Heart left ventricle (tissue), 16 donors: ENCODE measurements at regions not wholly inside any gene's neighbourhood (a gene's known extent, or its start where the extent isn't known, plus 50 kb on each side); places are given as distances from the start of the nearest gene placed in this dataset.

Experiments
- ATAC-seq, 4 donors: fragments of 200-7000 bp; cut with Tn5 transposase; one replicate each; pipeline ENCODE4 v1.9.1; 2020 to 2022; ENCODE audit warnings: moderate library complexity in 4 of 4, mild to moderate bottlenecking in 3 of 4, moderate number of reproducible peaks in 1 of 4
- DNase-seq, 5 donors: peaks; one replicate each; pipeline ENCODE4 v3.0.0-alpha.2; 2020
- H3K27ac ChIP-seq, 12 donors: fragments of 200-600 bp; sonication (generic) in 4 of 12; one replicate each; pipeline versions ENCODE4 v1.5.0 to v1.8.0; 2016 to 2022; ENCODE audit warnings: mild to moderate bottlenecking in 2 of 12
- H3K27me3 ChIP-seq, 9 donors: fragments of 200-600 bp; sonication (generic) in 2 of 9; one replicate each; pipeline versions ENCODE4 v1.5.1 to v1.8.0; 2016 to 2022; ENCODE audit warnings: mild to moderate bottlenecking in 3 of 9
- H3K36me3 ChIP-seq, 9 donors: fragments of 200-600 bp; sonication (generic) in 2 of 9; one replicate each; pipeline versions ENCODE4 v1.5.0 to v1.8.0; 2018 to 2022; ENCODE audit warnings: mild to moderate bottlenecking in 2 of 9
- H3K4me1 ChIP-seq, 12 donors: fragments of 200-600 bp; sonication (generic) in 4 of 12; one replicate each; pipeline versions ENCODE4 v1.5.0 to v1.8.0; 2016 to 2022; ENCODE audit warnings: mild to moderate bottlenecking in 3 of 12
- H3K4me3 ChIP-seq, 12 donors: fragments of 200-600 bp; sonication (generic) in 4 of 12; one replicate each; pipeline versions ENCODE4 v1.5.0 to v1.8.0; 2017 to 2022; ENCODE audit warnings: mild to moderate bottlenecking in 9 of 12, moderate library complexity in 4 of 12
- H3K9me3 ChIP-seq, 12 donors: fragments of 200-600 bp; sonication (generic) in 4 of 12; one replicate each; pipeline versions ENCODE4 v1.5.0 to v1.8.0; 2016 to 2022; ENCODE audit warnings: mild to moderate bottlenecking in 1 of 12
- CTCF ChIP-seq, 12 donors: fragments of 200-600 bp; sonication (generic) in 4 of 12; IDR thresholded peaks; one replicate each; pipeline versions ENCODE4 v1.5.0 to v1.8.0; 2018 to 2022; ENCODE audit warnings: antibody characterized with exemption in 12 of 12, mild to moderate bottlenecking in 5 of 12
- POLR2A ChIP-seq, 2 donors: fragments of 450-650 bp; IDR thresholded peaks; one replicate each; pipeline ENCODE4 v1.6.1; 2017; ENCODE audit warnings: antibody characterized with exemption in 2 of 2, mild to moderate bottlenecking in 2 of 2, moderate library complexity in 2 of 2
- WGBS, 4 donors: extraction: QIAGEN DNeasy Blood & Tissue Kit in 2 of 4; methylation state at CpG; one replicate each; pipeline versions ENCODE4 v1.1.5 to v1.1.7; 2013 to 2018; 5-methylcytosine and 5-hydroxymethylcytosine counted together
- intact Hi-C, 10 donors: fragments of 100-400 bp; cut with DNase I; formaldehyde crosslinking; loops; one replicate each; pipeline versions ENCODE4 v1.11.1 to v1.14.2; 2022
- donor health status: ischemic (EF 13 %, LVEDD 7.1; RV severe dilation, severe dysfunction).
- donor health status: healthy with polysubstance abuse.
- donor health status: DM: no; HTN: yes; CAD: no.
- donor health status: DM: no; HTN: no; CAD: no.
- donor health status: ischemic (EF 25% LVEDD 6.9; RV normal size, moderate dysfunction).
- donor health status: ischemic (EF 25% LVEDD 5.7; RV mildly dilated, moderate dysfunction).
- donor health status: healthy.
- donor health status: DM: yes; HTN: yes; CAD: no.
- donor health status: ischemic (EF 35%, LVEDD 5.7; RV mildly dilated, moderate dysfunction).
- donor health status: nonischemic (EF 11% LVEDD 7.7; RV severe dilation, severe dysfunction).
- donor health status: DM: yes; HTN: yes; CAD: no.
- donor health status: PGD.
- donor health status: ischemic (EF 29% LVEDD 5.4; RV normal size, mild dysfunction).
- donor health status: nonischemic (EF 23%, LVEDD 6.1; RV moderate dilation, normal function).

- no peaks in the 10 kb centered on the region for H3K27me3 ChIP-seq
These were observed 151.4 kb upstream of the EEA1 start for GRCh38 chr12:93080452-93080851.

GRCh38 chr12:93080994-93081809 is 152.1 kb upstream of the EEA1 start:
- H3K4me3 ChIP-seq = no peak overlapping the region
- peaks cover 0 to 6% (median 0%) of the 10 kb centered on the region in 12 donors for H3K4me1 ChIP-seq
- no peaks in the 10 kb centered on the region for H3K27me3 ChIP-seq
- no peaks in the 10 kb centered on the region for H3K36me3 ChIP-seq
- H3K27ac ChIP-seq = no peak overlapping the region
- intact Hi-C loops = no loop called here
- H3K9me3 ChIP-seq = peaks cover 0 to 8% (median 0%) of the 10 kb centered on the region in 12 donors
- WGBS, 4 donors = 80 to 85% (median 82%) methylated on average over 10 of the region's 10 CpGs
- no peak for ATAC-seq
- TF ChIP-seq POLR2A (IDR thresholded peaks at IDR 0.05) (no peak), CTCF (IDR thresholded peaks at IDR 0.05) (no peak)
- DNase-seq = no peak

More at GRCh38 chr12:93080452-93080851, 151.4 kb upstream of the EEA1 start:
- H3K4me1 ChIP-seq = peaks cover 0 to 6% (median 0%) of the 10 kb centered on the region in 12 donors
- no peak for TF ChIP-seq CTCF (IDR thresholded peaks at IDR 0.05)
- H3K4me3 ChIP-seq = no peak overlapping the region
- 47 to 90% (median 85%) methylated on average over 2 of the region's 2 CpGs for WGBS, 4 donors
- intact Hi-C loops = no loop called here
- no peak overlapping the region for H3K27ac ChIP-seq
- peaks cover 0 to 4% (median 0%) of the 10 kb centered on the region in 12 donors for H3K9me3 ChIP-seq
- ATAC-seq = no peak
- no peaks in the 10 kb centered on the region for H3K36me3 ChIP-seq
- no peak for DNase-seq

- Histone ChIP-seq H3K27me3 (no peaks in the 10 kb centered on the region), H3K27ac (no peak overlapping the region), H3K4me1 (peaks cover 0 to 6% (median 0%) of the 10 kb centered on the region in 12 donors), H3K36me3 (no peaks in the 10 kb centered on the region), H3K4me3 (no peak overlapping the region), H3K9me3 (peaks cover 0 to 14% (median 0%) of the 10 kb centered on the region in 12 donors)
- intact Hi-C loops = no loop called here
- ATAC-seq = no peak
- no peak for TF ChIP-seq POLR2A (IDR thresholded peaks at IDR 0.05)
- TF ChIP-seq CTCF (IDR thresholded peaks at IDR 0.05) = no peak
- no peak for DNase-seq
- 97 to 98% (median 97%) methylated on average over 4 of the region's 4 CpGs for WGBS, 4 donors
These were observed 152.7 kb upstream of the EEA1 start for GRCh38 chr12:93081810-93082165.

- Histone ChIP-seq H3K27me3 (no peaks in the 10 kb centered on the region), H3K4me3 (no peak overlapping the region), H3K4me1 (peaks cover 0 to 13% (median 0%) of the 10 kb centered on the region in 12 donors), H3K9me3 (peaks cover 0 to 14% (median 0%) of the 10 kb centered on the region in 12 donors), H3K36me3 (no peaks in the 10 kb centered on the region), H3K27ac (no peak overlapping the region)
- intact Hi-C loops = no loop called here
- DNase-seq (no peak), ATAC-seq (no peak)
- no peak for TF ChIP-seq CTCF (IDR thresholded peaks at IDR 0.05)
- no peak for TF ChIP-seq POLR2A (IDR thresholded peaks at IDR 0.05)
- 83 to 96% (median 90%) methylated on average over 4 of the region's 4 CpGs for WGBS, 4 donors
These were observed 156.5 kb upstream of the EEA1 start for GRCh38 chr12:93085383-93086287.
